ENCODE measurements at regions not wholly inside any gene's neighbourhood (a gene's known extent, or its start where the extent isn't known, plus 50 kb on each side); places are given as distances from the start of the nearest gene placed in this dataset.

DNA sequence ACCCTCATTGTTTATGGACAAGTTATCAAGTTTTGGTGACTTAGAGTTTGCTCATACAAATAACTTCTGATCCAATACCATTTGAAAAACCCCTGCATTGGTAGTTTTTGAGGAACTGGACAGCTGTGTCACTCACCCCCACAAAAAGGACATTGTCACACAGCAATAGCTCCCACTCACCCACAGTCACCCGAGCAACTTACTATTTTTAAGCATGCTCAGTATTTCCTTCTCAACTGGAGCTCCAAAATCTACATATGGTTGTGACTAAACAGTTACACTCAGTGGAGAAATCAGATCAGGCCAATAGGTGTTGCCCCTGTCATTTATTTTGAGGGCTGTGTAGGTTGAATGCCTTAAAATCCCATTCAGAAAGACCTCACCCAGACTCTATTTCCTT is 165.2 kb upstream of the AUTS2 start:
- H3K9me3 ChIP-seq: no peaks in the 10 kb centered on the region
- DNase-seq (ENCODE audit: low spot score in 2 of 2): no peak
- peaks cover 9% of the 10 kb centered on the region for H3K27me3 ChIP-seq
- no peak overlapping the region for H3K27ac ChIP-seq
- H3K36me3 ChIP-seq: no peaks in the 10 kb centered on the region
- H3K4me3 ChIP-seq: no peak overlapping the region
- H3K4me1 ChIP-seq: peaks cover 0 to 3% of the 10 kb centered on the region in 2 donors
- intact Hi-C loops (cut with DNase I): no loop called here
- TF ChIP-seq, protein P1, sequence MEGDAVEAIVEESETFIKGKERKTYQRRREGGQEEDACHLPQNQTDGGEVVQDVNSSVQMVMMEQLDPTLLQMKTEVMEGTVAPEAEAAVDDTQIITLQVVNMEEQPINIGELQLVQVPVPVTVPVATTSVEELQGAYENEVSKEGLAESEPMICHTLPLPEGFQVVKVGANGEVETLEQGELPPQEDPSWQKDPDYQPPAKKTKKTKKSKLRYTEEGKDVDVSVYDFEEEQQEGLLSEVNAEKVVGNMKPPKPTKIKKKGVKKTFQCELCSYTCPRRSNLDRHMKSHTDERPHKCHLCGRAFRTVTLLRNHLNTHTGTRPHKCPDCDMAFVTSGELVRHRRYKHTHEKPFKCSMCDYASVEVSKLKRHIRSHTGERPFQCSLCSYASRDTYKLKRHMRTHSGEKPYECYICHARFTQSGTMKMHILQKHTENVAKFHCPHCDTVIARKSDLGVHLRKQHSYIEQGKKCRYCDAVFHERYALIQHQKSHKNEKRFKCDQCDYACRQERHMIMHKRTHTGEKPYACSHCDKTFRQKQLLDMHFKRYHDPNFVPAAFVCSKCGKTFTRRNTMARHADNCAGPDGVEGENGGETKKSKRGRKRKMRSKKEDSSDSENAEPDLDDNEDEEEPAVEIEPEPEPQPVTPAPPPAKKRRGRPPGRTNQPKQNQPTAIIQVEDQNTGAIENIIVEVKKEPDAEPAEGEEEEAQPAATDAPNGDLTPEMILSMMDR (IDR thresholded peaks at IDR 0.05): no peak

DNA sequence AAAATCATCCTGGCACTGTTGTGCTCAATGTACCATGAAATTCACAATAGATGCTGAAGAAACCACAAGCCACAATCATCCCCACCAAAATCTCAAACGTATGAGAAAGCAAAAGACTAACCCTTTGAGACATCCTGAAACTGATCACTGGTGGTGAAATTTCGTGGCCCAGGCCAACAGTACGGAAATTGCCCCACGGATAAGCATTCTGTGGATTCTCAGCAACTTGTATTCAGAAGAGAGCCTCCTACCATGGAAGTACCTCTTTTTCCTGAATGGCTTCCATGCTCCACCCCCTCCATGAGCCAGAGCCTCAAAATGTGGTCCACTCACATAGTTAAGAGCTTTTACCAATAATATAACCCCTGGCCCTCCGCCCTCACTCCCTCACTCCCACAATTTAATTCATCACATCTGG is 163.9 kb upstream of the AUTS2 start:
- Histone ChIP-seq H3K36me3 (no peaks in the 10 kb centered on the region), H3K27me3 (peaks cover 4% of the 10 kb centered on the region), H3K27ac (no peak overlapping the region), H3K4me1 (peaks cover 0 to 3% of the 10 kb centered on the region in 2 donors), H3K9me3 (no peaks in the 10 kb centered on the region), H3K4me3 (no peak overlapping the region)
- DNase-seq (ENCODE audit: low spot score in 2 of 2): no peak
- TF ChIP-seq, protein P1 (IDR thresholded peaks at IDR 0.05): no peak
- intact Hi-C loops (cut with DNase I): no loop called here

DNA sequence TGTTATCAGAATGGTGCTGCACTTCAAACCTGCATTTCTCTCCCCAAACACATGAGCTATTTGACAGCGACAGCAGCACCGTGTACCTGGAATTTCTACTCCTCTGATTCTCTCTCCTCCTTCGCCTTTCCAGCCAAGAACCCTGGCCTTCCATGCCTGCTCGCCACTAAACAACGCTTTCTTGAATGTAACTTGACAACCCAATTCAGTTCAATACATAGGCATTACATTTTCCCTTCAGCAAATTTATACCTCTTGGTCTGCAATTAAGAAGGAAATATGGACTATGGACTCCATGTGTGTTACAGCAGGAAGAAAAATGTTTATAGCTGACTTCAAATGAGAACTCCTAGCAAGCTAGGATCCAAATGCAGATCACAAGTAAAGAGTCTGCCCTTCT is 162.6 kb upstream of the AUTS2 start:
- H3K27me3 ChIP-seq: peaks cover 4% of the 10 kb centered on the region
- no peak overlapping the region for H3K4me3 ChIP-seq
- no peak overlapping the region for H3K27ac ChIP-seq
- no peaks in the 10 kb centered on the region for H3K36me3 ChIP-seq
- H3K4me1 ChIP-seq: no peaks in the 10 kb centered on the region
- DNase-seq (ENCODE audit: low spot score in 2 of 2): no peak
- no peaks in the 10 kb centered on the region for H3K9me3 ChIP-seq
- TF ChIP-seq, protein P1 (IDR thresholded peaks at IDR 0.05): no peak
- intact Hi-C loops (cut with DNase I): no loop called here

DNA sequence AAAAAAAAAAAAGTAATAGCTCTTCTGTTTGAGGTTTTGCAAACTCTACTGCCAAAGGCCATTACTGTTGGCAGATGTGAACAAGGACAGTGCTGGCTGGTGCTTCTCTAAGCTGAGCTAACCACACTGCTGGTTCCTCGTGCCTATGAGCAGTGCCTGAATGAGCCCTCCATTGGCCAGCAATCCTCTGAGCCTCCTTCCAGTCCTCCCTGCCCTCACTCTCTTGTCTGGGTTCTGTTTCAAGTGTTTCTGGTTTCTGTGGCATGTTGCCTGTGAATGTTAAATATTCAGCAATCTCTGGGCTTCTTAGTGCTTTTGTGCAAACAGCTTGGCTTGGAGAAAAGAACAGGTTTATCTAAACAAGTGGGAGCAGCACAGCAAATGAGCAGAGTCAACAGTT is 161.3 kb upstream of the AUTS2 start:
- H3K4me1 ChIP-seq: no peaks in the 10 kb centered on the region
- TF ChIP-seq, protein P1 (IDR thresholded peaks at IDR 0.05): no peak
- H3K27ac ChIP-seq: no peak overlapping the region
- DNase-seq (ENCODE audit: low spot score in 2 of 2): no peak
- no peak overlapping the region for H3K4me3 ChIP-seq
- no peaks in the 10 kb centered on the region for H3K27me3 ChIP-seq
- no peaks in the 10 kb centered on the region for H3K9me3 ChIP-seq
- H3K36me3 ChIP-seq: no peaks in the 10 kb centered on the region
- intact Hi-C loops (cut with DNase I): no loop called here

DNA sequence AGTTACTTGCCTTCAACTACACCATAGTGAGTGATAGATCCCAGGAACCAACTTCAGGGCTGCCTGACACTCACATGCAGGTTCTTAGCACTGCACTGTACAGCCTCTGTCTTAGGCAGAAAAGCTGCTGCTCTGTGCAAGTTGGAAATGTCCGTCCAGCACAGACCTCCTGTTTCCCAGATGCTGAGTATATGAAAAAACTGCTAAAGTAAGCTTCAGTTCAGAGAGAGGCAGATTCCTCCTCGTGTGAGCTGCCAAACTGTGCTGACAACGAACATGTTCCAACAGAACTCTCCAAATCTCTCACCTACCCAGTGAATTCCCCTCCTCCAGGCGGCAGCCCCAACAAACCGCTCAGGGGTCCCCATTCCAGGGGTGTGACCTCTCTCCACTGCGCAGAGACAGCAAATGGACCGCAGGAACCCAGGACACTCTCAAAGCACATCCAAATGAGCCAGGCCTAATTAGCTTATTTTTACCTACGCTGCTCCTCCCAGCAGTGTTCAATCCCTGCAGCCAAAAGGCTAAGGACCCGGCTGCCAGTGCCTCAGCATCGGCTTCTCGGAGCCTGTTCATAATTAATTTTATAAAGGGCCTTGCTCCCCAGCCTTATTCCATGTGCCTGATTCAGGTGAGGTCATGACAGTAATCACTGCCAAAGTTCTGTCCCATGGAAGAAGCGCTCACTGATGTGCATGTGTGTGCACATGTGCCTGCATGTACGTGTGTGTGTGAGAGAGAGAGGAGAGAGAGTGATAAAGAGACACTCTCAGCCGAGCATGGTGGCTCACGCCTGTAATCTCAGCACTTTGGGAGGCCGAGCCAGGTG is 159.5 kb upstream of the AUTS2 start:
- DNase-seq (ENCODE audit: low spot score in 2 of 2): no peak
- H3K36me3 ChIP-seq: no peaks in the 10 kb centered on the region
- no peak overlapping the region for H3K4me3 ChIP-seq
- TF ChIP-seq, protein P1 (IDR thresholded peaks at IDR 0.05): no peak
- H3K27me3 ChIP-seq: no peaks in the 10 kb centered on the region
- H3K4me1 ChIP-seq: no peaks in the 10 kb centered on the region
- no peaks in the 10 kb centered on the region for H3K9me3 ChIP-seq
- no peak overlapping the region for H3K27ac ChIP-seq
- intact Hi-C loops (cut with DNase I): no loop called here
